Skin of body (tissue), 1 donor: ENCODE measurements at regions not wholly inside any gene's neighbourhood (a gene's known extent, or its start where the extent isn't known, plus 50 kb on each side); places are given as distances from the start of the nearest gene placed in this dataset.
A peak's percentile ranks its signal among the peaks of the same experiment; 100 is the strongest.

Experiments used
- DNase-seq: peaks from one replicate; lab custom pipeline; 2025; lab: John Stamatoyannopoulos, UW

- no peak for DNase-seq
Observed at GRCh38 chr18:61619783-61620182, 273.0 kb downstream of the RNF152 start.

GRCh38 chr18:61618816-61619215 lies 274.0 kb downstream of the RNF152 start:
- DNase-seq = no peak

GRCh38 chr18:61616111-61616610 lies 276.6 kb downstream of the RNF152 start:
- DNase-seq = no peak

- DNase-seq = no peak
Observed at GRCh38 chr18:61612517-61612916, 279.3 kb downstream of the CDH20 start.

- no peak for DNase-seq
Observed at GRCh38 chr18:61609131-61609530, 275.9 kb downstream of the CDH20 start.

- DNase-seq = no peak
Observed at GRCh38 chr18:61608316-61608715, 275.1 kb downstream of the CDH20 start.

- no peak for DNase-seq
Observed at GRCh38 chr18:61607867-61608266, 274.6 kb downstream of the CDH20 start.

- DNase-seq = peak; percentile 65
Observed at GRCh38 chr18:61606759-61607158, 273.5 kb downstream of the CDH20 start.

- DNase-seq = peak; percentile 67
Observed at GRCh38 chr18:61606068-61606660, 272.9 kb downstream of the CDH20 start.

- no peak for DNase-seq
Observed at GRCh38 chr18:61605376-61606067, 272.3 kb downstream of the CDH20 start.
